Spinal cord (tissue), 9 donors: ENCODE measurements at regions not wholly inside any gene's neighbourhood (a gene's known extent, or its start where the extent isn't known, plus 50 kb on each side); places are given as distances from the start of the nearest gene placed in this dataset.

Source experiments
- DNase-seq, 6 donors: peaks; one replicate each; pipeline versions ENCODE4 v3.0.0 to v3.0.0-alpha.2; 2013 to 2015; ENCODE audit warnings: low spot score in 6 of 6, low read depth in 4 of 6
- H3K27ac ChIP-seq: one replicate; pipeline ENCODE4 v1.5.1; 2013; ENCODE audit warnings: low read depth, low read length, control low read depth
- H3K27me3 ChIP-seq: one replicate; pipeline ENCODE4 v1.6.1; 2013; ENCODE audit warnings: low read length; ENCODE audit not compliant: control insufficient read depth, insufficient read depth
- H3K36me3 ChIP-seq: one replicate; pipeline ENCODE4 v1.6.1; 2013; ENCODE audit warnings: low read length; ENCODE audit not compliant: control insufficient read depth, insufficient read depth
- H3K4me1 ChIP-seq: one replicate; pipeline ENCODE4 v1.6.1; 2013; ENCODE audit warnings: low read length; ENCODE audit not compliant: control insufficient read depth, insufficient read depth
- H3K4me3 ChIP-seq: one replicate; pipeline ENCODE4 v1.5.1; 2013; ENCODE audit warnings: low read depth, low read length, control low read depth
- H3K9me3 ChIP-seq: one replicate; pipeline ENCODE4 v1.6.1; 2013; ENCODE audit warnings: low read length; ENCODE audit not compliant: control insufficient read depth, insufficient read depth
- WGBS: methylation state at CpG from one replicate; pipeline ENCODE4 v1.1.5; 2013; ENCODE audit warnings: missing lambda C conversion rate; ENCODE audit not compliant: insufficient coverage; 5-methylcytosine and 5-hydroxymethylcytosine counted together
- donor health status: healthy.

DNA sequence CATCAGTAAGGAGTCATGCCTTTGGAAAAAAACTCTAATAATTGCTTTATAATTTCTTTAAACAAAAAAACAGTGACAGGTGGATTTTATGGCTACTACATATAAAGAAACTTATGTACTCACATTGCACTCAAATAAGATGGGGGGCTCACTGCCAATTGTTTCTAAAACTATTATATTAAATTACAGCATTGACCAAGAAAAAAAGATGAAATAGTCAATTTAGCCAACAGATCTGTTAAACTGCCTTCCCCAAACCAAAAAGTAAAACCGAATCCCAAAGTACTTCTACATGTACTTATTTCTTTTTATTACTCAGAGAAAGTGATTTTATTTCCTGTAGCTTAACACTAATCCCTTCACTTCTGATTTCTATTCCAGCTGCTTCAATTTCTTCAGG, 716.8 kb upstream of the SLITRK5 start:
- Histone ChIP-seq H3K27me3 (no peaks in the 10 kb centered on the region), H3K4me3 (no peak overlapping the region), H3K27ac (no peak overlapping the region), H3K36me3 (no peaks in the 10 kb centered on the region), H3K4me1 (no peaks in the 10 kb centered on the region), H3K9me3 (no peaks in the 10 kb centered on the region)
- WGBS: no CpG with 5 or more reads among the region's 1 CpG
- DNase-seq: no peak

- H3K27me3 ChIP-seq: no peaks in the 10 kb centered on the region
- DNase-seq: no peak
- H3K36me3 ChIP-seq: no peaks in the 10 kb centered on the region
- no peak overlapping the region for H3K27ac ChIP-seq
- H3K4me1 ChIP-seq: no peaks in the 10 kb centered on the region
- no peak overlapping the region for H3K4me3 ChIP-seq
- no peaks in the 10 kb centered on the region for H3K9me3 ChIP-seq
These were observed 710.3 kb upstream of the SLITRK5 start for GRCh38 chr13:86960876-86961275.

DNA sequence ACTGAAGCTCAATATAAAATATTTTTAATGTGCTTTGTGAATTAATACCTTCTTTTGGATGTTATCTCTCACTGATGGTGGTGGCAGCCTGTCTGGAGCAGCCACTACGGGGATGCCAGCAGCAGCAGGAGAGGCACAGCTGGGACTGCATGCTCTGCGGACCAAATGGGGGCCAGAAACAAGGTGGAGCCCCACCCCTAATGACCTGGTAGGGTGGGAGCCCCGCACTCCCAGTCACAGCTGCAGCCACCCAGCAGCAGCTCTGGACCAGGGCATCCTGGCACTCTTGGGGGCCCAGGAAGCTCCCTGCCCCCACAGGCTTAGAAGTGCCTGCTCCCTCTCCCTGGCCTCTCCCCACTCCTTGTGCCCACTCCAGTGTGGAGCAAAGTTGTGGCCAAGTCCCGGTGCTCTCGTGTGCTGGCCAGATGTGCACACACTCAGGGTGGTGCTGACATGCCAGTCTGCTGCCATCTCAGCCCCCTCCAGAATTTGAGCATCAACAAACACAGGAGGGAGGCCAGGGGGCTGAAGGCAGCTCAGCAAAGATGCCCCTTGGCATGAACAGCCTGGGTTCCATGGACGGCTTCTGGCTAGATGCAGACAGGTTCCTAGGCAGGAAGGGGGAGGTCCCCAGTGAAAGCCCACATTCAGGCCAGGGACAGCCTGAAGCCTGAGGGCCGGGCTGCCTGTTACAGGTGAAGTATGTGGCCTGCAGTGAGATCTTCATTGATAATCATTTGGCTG, 696.7 kb upstream of the SLITRK5 start:
- Histone ChIP-seq H3K36me3 (no peaks in the 10 kb centered on the region), H3K9me3 (no peaks in the 10 kb centered on the region), H3K4me1 (no peaks in the 10 kb centered on the region), H3K27ac (no peak overlapping the region), H3K27me3 (no peaks in the 10 kb centered on the region), H3K4me3 (no peak overlapping the region)
- no peak for DNase-seq
- WGBS: 94% methylated on average over 7 of the region's 7 CpGs

DNA sequence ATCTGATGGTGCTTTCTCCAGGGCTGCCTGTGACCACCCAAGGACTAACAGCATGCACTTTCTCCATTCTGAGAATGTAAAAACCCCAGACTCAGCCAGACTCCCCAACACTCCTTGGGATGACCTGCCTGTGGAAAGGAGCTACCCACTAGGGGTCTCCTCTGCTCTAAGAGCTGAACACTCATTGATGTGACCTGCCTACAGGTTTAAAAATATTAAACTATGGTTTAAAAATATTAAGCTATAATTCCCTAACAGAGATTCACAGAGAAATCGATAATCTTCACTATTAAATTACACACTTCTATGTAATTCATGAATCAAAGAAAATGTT, 696.2 kb upstream of the SLITRK5 start:
- H3K9me3 ChIP-seq: no peaks in the 10 kb centered on the region
- no peak for DNase-seq
- no peak overlapping the region for H3K27ac ChIP-seq
- no peaks in the 10 kb centered on the region for H3K36me3 ChIP-seq
- no peaks in the 10 kb centered on the region for H3K27me3 ChIP-seq
- no peaks in the 10 kb centered on the region for H3K4me1 ChIP-seq
- no peak overlapping the region for H3K4me3 ChIP-seq
- whole genome bisulfite sequencing: no CpG with 5 or more reads among the region's 1 CpG

DNA sequence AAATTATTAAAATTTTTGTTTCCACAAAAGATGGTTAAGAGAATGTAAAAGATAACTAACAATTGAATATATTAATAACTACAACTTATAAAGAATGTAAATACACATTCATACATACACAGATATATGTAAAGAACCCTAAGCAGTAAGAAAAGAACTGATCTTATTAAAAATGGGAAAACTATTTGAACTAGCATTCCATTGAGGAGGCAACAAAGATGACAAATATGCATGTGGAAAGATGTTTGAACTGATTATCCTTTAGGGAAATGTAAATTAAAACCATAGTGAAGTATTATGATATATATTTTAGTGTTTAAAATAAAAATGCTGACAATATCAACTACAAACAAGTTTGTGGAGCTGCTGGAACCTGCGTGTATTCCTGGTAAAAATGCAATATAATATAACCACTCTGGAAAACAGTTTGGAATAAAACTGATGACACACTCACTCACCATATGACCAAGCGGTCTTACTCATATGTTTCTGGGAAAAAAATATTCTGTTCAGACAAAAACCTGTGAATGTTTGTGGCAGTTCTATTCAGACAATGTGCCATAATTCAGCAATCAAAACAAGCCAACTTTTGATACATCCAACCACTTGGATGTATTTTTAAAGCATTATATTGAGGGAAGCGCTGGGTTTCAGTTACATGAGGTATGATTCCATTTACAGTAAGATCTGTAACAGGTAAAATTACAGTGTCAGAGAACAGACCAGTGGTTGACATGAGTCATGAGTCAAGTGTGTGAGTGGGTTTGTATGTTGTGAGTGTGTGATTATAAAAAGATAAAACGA, 694.4 kb upstream of the SLITRK5 start:
- Histone ChIP-seq H3K4me1 (no peaks in the 10 kb centered on the region), H3K36me3 (no peaks in the 10 kb centered on the region), H3K27ac (no peak overlapping the region), H3K9me3 (no peaks in the 10 kb centered on the region), H3K27me3 (no peaks in the 10 kb centered on the region), H3K4me3 (no peak overlapping the region)
- no peak for DNase-seq
- 92% methylated on average over 2 of the region's 4 CpGs for WGBS

- Histone ChIP-seq H3K9me3 (no peaks in the 10 kb centered on the region), H3K4me3 (no peak overlapping the region), H3K27me3 (no peaks in the 10 kb centered on the region), H3K27ac (no peak overlapping the region), H3K36me3 (no peaks in the 10 kb centered on the region), H3K4me1 (no peaks in the 10 kb centered on the region)
- WGBS: no CpG with 5 or more reads among the region's 4 CpGs
- DNase-seq: no peak
These were observed 684.7 kb upstream of the SLITRK5 start for GRCh38 chr13:86986448-86986847.

GRCh38 chr13:86992251-86992650, 678.9 kb upstream of the SLITRK5 start:
- no peaks in the 10 kb centered on the region for H3K4me1 ChIP-seq
- no peak overlapping the region for H3K4me3 ChIP-seq
- no peaks in the 10 kb centered on the region for H3K36me3 ChIP-seq
- no peak overlapping the region for H3K27ac ChIP-seq
- no peak for DNase-seq
- H3K27me3 ChIP-seq: no peaks in the 10 kb centered on the region
- no peaks in the 10 kb centered on the region for H3K9me3 ChIP-seq

DNA sequence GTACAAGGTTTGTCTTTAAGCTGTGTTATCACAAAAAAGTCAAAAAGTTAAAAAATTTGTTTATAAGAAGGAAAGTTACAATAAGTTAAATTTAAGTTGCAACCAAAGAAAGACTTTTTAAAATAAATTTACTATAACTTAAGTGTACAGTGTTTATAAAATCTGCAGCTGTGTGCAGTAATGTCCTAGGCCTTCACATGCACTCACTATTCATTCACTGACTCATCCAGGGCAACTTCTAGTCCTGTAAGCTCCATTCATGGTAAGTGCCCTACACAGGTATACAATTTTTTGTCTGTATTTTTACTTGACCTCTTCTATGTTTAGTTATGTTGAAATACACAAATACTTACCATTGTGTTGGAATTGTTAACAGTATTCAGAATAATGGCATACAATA, 667.9 kb upstream of the SLITRK5 start:
- H3K4me3 ChIP-seq: no peak overlapping the region
- H3K27me3 ChIP-seq: no peaks in the 10 kb centered on the region
- no peak overlapping the region for H3K27ac ChIP-seq
- no peaks in the 10 kb centered on the region for H3K9me3 ChIP-seq
- H3K4me1 ChIP-seq: no peaks in the 10 kb centered on the region
- DNase-seq: no peak
- H3K36me3 ChIP-seq: no peaks in the 10 kb centered on the region

GRCh38 chr13:87005511-87005910, 665.7 kb upstream of the SLITRK5 start:
- WGBS: no CpG with 5 or more reads among the region's 2 CpGs
- no peak for DNase-seq
- Histone ChIP-seq H3K27me3 (no peaks in the 10 kb centered on the region), H3K4me1 (no peaks in the 10 kb centered on the region), H3K27ac (no peak overlapping the region), H3K36me3 (no peaks in the 10 kb centered on the region), H3K4me3 (no peak overlapping the region), H3K9me3 (peaks cover 2% of the 10 kb centered on the region)

GRCh38 chr13:87035526-87035925, 635.6 kb upstream of the SLITRK5 start:
- WGBS: 86% methylated on average over 4 of the region's 7 CpGs
- no peaks in the 10 kb centered on the region for H3K27me3 ChIP-seq
- no peak for DNase-seq

More at GRCh38 chr13:87035526-87035925, 635.6 kb upstream of the SLITRK5 start:
- Histone ChIP-seq H3K4me3 (no peak overlapping the region), H3K9me3 (no peaks in the 10 kb centered on the region), H3K36me3 (no peaks in the 10 kb centered on the region), H3K4me1 (no peaks in the 10 kb centered on the region), H3K27ac (no peak overlapping the region)
